HEK293 (cell line): ENCODE measurements at regions not wholly inside any gene's neighbourhood (a gene's known extent, or its start where the extent isn't known, plus 50 kb on each side); places are given as distances from the start of the nearest gene placed in this dataset.

Source experiments
- YY1 ChIP-seq: fragments of 450-650 bp; formaldehyde crosslinking; IDR thresholded peaks from 2 replicates; pipeline ENCODE4 v1.5.1; 2018; ENCODE audit warnings: missing biosample characterization, missing genetic modification characterization
- ZNF132 ChIP-seq: fragments of 450-650 bp; formaldehyde crosslinking; IDR thresholded peaks from 2 replicates; pipeline ENCODE4 v1.5.1; 2017; ENCODE audit warnings: missing biosample characterization, missing genetic modification characterization, borderline replicate concordance
- ZNF366 ChIP-seq: fragments of 450-650 bp; formaldehyde crosslinking; conservative IDR thresholded peaks from 2 replicates; pipeline ENCODE4 v1.5.1; 2016; ENCODE audit warnings: missing biosample characterization, missing genetic modification characterization
- ZNF48 ChIP-seq: fragments of 450-650 bp; formaldehyde crosslinking; IDR thresholded peaks from 2 replicates; pipeline ENCODE4 v1.5.1; 2016; ENCODE audit warnings: missing biosample characterization, missing genetic modification characterization
- ZNF558 ChIP-seq: fragments of 450-650 bp; formaldehyde crosslinking; IDR thresholded peaks from 2 replicates; pipeline ENCODE4 v1.5.1; 2016; ENCODE audit warnings: missing biosample characterization, missing genetic modification characterization
- ZNF658 ChIP-seq: fragments of 450-650 bp; formaldehyde crosslinking; IDR thresholded peaks from 2 replicates; pipeline ENCODE4; 2016; ENCODE audit warnings: missing biosample characterization, missing genetic modification characterization
- ZNF660 ChIP-seq: fragments of 450-650 bp; IDR thresholded peaks from 2 replicates; pipeline ENCODE4 v1.5.1; 2018; ENCODE audit warnings: missing biosample characterization, mild to moderate bottlenecking, missing genetic modification characterization
- ZNF707 ChIP-seq: fragments of 450-650 bp; formaldehyde crosslinking; IDR thresholded peaks from 2 replicates; pipeline ENCODE4 v1.5.1; 2016; ENCODE audit warnings: missing biosample characterization, missing genetic modification characterization
- ZNF747 ChIP-seq: fragments of 450-650 bp; formaldehyde crosslinking; IDR thresholded peaks from 2 replicates; pipeline ENCODE4 v1.5.1; 2016; ENCODE audit warnings: missing biosample characterization, missing genetic modification characterization
- ZNF777 ChIP-seq: fragments of 450-650 bp; formaldehyde crosslinking; IDR thresholded peaks from 2 replicates; pipeline ENCODE4 v1.5.1; 2017; ENCODE audit warnings: missing biosample characterization, missing genetic modification characterization, borderline replicate concordance
- ZNF830 ChIP-seq: fragments of 450-650 bp; IDR thresholded peaks from 2 replicates; pipeline ENCODE4 v1.5.0; 2018; ENCODE audit warnings: missing biosample characterization, missing genetic modification characterization, low read depth, mild to moderate bottlenecking, moderate library complexity
- TF ChIP-seq, protein P1 (sequence below): fragments of 450-650 bp; formaldehyde crosslinking; IDR thresholded peaks from 2 replicates; pipeline ENCODE4 v1.5.1; 2016; ENCODE audit warnings: missing biosample characterization, missing genetic modification characterization
- TF ChIP-seq, protein P2 (sequence below): fragments of 450-650 bp; formaldehyde crosslinking; IDR thresholded peaks from 2 replicates; pipeline ENCODE4 v1.5.1; 2016; ENCODE audit warnings: missing biosample characterization, missing genetic modification characterization

DNA sequence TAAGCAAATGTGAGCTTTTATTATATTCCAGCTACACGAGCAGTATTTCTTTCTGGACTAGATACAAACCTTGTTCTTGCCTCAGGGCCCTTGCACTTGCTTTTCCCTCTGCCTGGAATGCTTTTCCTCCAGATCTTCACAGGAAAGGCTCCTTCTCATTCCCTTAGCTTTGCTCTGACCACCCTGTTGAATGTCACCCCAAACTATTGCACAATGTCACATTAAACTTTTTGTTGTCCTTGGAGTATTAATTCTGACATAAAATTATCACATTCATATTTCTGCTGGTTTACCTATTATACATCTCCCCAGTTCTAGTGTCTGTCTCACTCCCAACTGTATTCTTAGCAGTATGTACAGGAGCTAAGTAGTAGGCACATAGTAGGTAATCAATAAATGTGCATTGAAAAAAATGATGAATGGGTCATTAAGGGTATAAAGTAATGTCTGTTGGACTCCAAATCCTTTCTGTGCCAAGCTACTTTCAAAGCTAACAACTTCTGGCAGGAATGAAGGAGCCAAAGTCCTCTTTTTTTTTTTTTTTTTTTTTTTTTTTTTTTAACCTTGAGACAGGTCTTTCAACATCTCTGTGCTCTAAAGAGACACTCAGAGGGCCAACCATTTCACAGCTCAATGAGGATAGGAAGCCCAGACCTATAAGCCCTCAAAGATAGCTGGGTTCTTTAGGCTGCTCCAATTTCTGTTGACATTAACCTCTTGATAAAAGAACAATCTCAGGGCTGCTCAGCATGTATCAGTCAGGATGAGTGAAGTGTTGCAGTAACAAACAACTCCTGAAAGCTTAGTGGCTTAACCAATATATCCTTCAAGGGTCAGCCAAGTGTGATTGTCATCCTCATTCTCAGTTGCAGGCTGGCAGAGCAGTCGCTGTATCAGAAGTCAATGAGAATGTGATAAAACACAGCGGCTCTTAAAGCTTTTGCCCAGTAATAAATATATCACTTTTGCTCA is 424.4 kb upstream of the TBX3 start:
- no peak for TF ChIP-seq ZNF48 (tag by site-specific recombination)
- no peak for TF ChIP-seq YY1 (tag by site-specific recombination)
- TF ChIP-seq, protein P1, sequence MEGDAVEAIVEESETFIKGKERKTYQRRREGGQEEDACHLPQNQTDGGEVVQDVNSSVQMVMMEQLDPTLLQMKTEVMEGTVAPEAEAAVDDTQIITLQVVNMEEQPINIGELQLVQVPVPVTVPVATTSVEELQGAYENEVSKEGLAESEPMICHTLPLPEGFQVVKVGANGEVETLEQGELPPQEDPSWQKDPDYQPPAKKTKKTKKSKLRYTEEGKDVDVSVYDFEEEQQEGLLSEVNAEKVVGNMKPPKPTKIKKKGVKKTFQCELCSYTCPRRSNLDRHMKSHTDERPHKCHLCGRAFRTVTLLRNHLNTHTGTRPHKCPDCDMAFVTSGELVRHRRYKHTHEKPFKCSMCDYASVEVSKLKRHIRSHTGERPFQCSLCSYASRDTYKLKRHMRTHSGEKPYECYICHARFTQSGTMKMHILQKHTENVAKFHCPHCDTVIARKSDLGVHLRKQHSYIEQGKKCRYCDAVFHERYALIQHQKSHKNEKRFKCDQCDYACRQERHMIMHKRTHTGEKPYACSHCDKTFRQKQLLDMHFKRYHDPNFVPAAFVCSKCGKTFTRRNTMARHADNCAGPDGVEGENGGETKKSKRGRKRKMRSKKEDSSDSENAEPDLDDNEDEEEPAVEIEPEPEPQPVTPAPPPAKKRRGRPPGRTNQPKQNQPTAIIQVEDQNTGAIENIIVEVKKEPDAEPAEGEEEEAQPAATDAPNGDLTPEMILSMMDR (tag by site-specific recombination): no peak
- TF ChIP-seq ZNF558 (tag by site-specific recombination): no peak
- no peak for TF ChIP-seq ZNF747
- no peak for TF ChIP-seq ZNF132 (tag by site-specific recombination)
- TF ChIP-seq ZNF830 (tag by site-specific recombination): no peak
- TF ChIP-seq, protein P2, sequence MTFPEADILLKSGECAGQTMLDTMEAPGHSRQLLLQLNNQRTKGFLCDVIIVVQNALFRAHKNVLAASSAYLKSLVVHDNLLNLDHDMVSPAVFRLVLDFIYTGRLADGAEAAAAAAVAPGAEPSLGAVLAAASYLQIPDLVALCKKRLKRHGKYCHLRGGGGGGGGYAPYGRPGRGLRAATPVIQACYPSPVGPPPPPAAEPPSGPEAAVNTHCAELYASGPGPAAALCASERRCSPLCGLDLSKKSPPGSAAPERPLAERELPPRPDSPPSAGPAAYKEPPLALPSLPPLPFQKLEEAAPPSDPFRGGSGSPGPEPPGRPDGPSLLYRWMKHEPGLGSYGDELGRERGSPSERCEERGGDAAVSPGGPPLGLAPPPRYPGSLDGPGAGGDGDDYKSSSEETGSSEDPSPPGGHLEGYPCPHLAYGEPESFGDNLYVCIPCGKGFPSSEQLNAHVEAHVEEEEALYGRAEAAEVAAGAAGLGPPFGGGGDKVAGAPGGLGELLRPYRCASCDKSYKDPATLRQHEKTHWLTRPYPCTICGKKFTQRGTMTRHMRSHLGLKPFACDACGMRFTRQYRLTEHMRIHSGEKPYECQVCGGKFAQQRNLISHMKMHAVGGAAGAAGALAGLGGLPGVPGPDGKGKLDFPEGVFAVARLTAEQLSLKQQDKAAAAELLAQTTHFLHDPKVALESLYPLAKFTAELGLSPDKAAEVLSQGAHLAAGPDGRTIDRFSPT: no peak
- no peak for TF ChIP-seq ZNF777 (tag by site-specific recombination)
- no peak for TF ChIP-seq ZNF366 (tag by site-specific recombination)
- TF ChIP-seq ZNF658 (tag by site-specific recombination): no peak
- no peak for TF ChIP-seq ZNF707 (tag by site-specific recombination)
- no peak for TF ChIP-seq ZNF660 (tag by site-specific recombination)
